ENCODE measurements at regions not wholly inside any gene's neighbourhood (a gene's known extent, or its start where the extent isn't known, plus 50 kb on each side); places are given as distances from the start of the nearest gene placed in this dataset.

DNA sequence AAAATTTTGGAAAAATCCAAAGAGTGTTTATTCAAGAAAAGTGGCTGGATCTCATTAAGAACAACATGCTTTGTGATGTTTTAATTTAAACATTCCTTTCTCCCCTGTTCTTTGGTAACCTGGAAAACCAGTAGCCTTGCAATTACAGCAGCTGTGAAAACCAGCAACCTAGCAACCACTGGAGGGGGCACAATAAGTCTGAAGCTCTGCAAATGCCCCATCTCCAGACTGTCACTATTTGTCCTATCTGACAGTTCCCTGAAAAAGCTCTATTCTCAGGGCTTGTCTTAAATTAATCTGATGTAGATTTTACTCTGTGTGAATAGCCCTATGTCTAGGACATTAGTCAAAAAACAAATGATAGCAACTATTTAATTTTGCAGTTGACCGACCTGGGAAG is 137.6 kb upstream of the THSD7A start:
- no peak for TF ChIP-seq CTCF (conservative IDR thresholded peaks at IDR 0.05; ENCODE audit: low read depth, low read length)
- TF ChIP-seq EZH2 (IDR thresholded peaks at IDR 0.05; ENCODE audit: low read length, unreplicated experiment), result no peak

All from PC-3 (cell line).